ENCODE measurements at regions not wholly inside any gene's neighbourhood (a gene's known extent, or its start where the extent isn't known, plus 50 kb on each side); places are given as distances from the start of the nearest gene placed in this dataset.

- H3K27me3 ChIP-seq: no peaks in the 10 kb centered on the region
- TF ChIP-seq POLR2A (IDR thresholded peaks at IDR 0.05) (no peak), CTCF (IDR thresholded peaks at IDR 0.05) (no peak), POLR2AphosphoS5 (IDR thresholded peaks at IDR 0.05) (no peak)
- no peaks in the 10 kb centered on the region for H3K36me3 ChIP-seq
- H3K9me3 ChIP-seq: no peaks in the 10 kb centered on the region
- intact Hi-C loops (cut with DNase I; ENCODE audit: low total_unique reads): no loop called here
- no peaks in the 10 kb centered on the region for H3K4me1 ChIP-seq
- H3K4me3 ChIP-seq: no peak overlapping the region
- DNase-seq (ENCODE audit: low spot score in 2 of 2): no peak
- no peak overlapping the region for H3K27ac ChIP-seq
Measured at GRCh38 chr6:95693108-95693507, 115.8 kb downstream of the MANEA start.

- no peak for DNase-seq (ENCODE audit: low spot score in 2 of 2)
- intact Hi-C loops (cut with DNase I; ENCODE audit: low total_unique reads): no loop called here
- no peaks in the 10 kb centered on the region for H3K27me3 ChIP-seq
- no peak for TF ChIP-seq POLR2A (IDR thresholded peaks at IDR 0.05)
- no peak for TF ChIP-seq POLR2AphosphoS5 (IDR thresholded peaks at IDR 0.05)
- no peak for TF ChIP-seq CTCF (IDR thresholded peaks at IDR 0.05)
- H3K27ac ChIP-seq: no peak overlapping the region
- no peaks in the 10 kb centered on the region for H3K36me3 ChIP-seq
- H3K4me1 ChIP-seq: no peaks in the 10 kb centered on the region
- H3K9me3 ChIP-seq: no peaks in the 10 kb centered on the region
- no peak overlapping the region for H3K4me3 ChIP-seq
Measured at GRCh38 chr6:95698271-95698670, 120.9 kb downstream of the MANEA start.

- no peak for TF ChIP-seq POLR2AphosphoS5 (IDR thresholded peaks at IDR 0.05)
- TF ChIP-seq CTCF (IDR thresholded peaks at IDR 0.05): no peak
- TF ChIP-seq POLR2A (IDR thresholded peaks at IDR 0.05): no peak
- Histone ChIP-seq H3K27me3 (no peaks in the 10 kb centered on the region), H3K27ac (no peak overlapping the region), H3K36me3 (no peaks in the 10 kb centered on the region), H3K4me1 (no peaks in the 10 kb centered on the region), H3K9me3 (peaks cover 7 to 8% of the 10 kb centered on the region in 2 donors), H3K4me3 (no peak overlapping the region)
- no peak for DNase-seq (ENCODE audit: low spot score in 2 of 2)
- intact Hi-C loops (cut with DNase I; ENCODE audit: low total_unique reads): no loop called here
Measured at GRCh38 chr6:95723638-95724037, 146.3 kb downstream of the MANEA start.

GRCh38 chr6:95725344-95725743, 148.0 kb downstream of the MANEA start:
- TF ChIP-seq POLR2A (IDR thresholded peaks at IDR 0.05) (no peak), CTCF (IDR thresholded peaks at IDR 0.05) (no peak)
- Histone ChIP-seq H3K4me3 (no peak overlapping the region), H3K27me3 (no peaks in the 10 kb centered on the region), H3K9me3 (peaks cover 5 to 7% of the 10 kb centered on the region in 2 donors), H3K4me1 (no peaks in the 10 kb centered on the region), H3K27ac (no peak overlapping the region), H3K36me3 (no peaks in the 10 kb centered on the region)
- intact Hi-C loops (cut with DNase I; ENCODE audit: low total_unique reads): no loop called here
- no peak for DNase-seq (ENCODE audit: low spot score in 2 of 2)

GRCh38 chr6:95740157-95740556, 162.8 kb downstream of the MANEA start:
- H3K4me1 ChIP-seq: no peaks in the 10 kb centered on the region
- no peak overlapping the region for H3K27ac ChIP-seq
- intact Hi-C loops (cut with DNase I; ENCODE audit: low total_unique reads): no loop called here
- no peaks in the 10 kb centered on the region for H3K36me3 ChIP-seq
- H3K27me3 ChIP-seq: no peaks in the 10 kb centered on the region
- TF ChIP-seq CTCF (IDR thresholded peaks at IDR 0.05) (no peak), POLR2A (IDR thresholded peaks at IDR 0.05) (no peak), POLR2AphosphoS5 (IDR thresholded peaks at IDR 0.05) (no peak)
- H3K4me3 ChIP-seq: no peak overlapping the region
- H3K9me3 ChIP-seq: no peaks in the 10 kb centered on the region
- DNase-seq (ENCODE audit: low spot score in 2 of 2): no peak
